Erythroblast (primary cell): ENCODE measurements at regions not wholly inside any gene's neighbourhood (a gene's known extent, or its start where the extent isn't known, plus 50 kb on each side); places are given as distances from the start of the nearest gene placed in this dataset.

Experiments
- GATA1 ChIP-seq: IDR thresholded peaks from 2 replicates; pipeline ENCODE4 v1.6.1; 2011; ENCODE audit warnings: low read depth, mild to moderate bottlenecking, control low read depth, low read length, moderate library complexity
- POLR2A ChIP-seq: IDR thresholded peaks from 2 replicates; pipeline ENCODE4 v1.6.1; 2011; ENCODE audit warnings: mild to moderate bottlenecking, low read length

- no peak for TF ChIP-seq POLR2A
- no peak for TF ChIP-seq GATA1
Measured at GRCh38 chr6:139819776-139820175, 445.3 kb upstream of the CITED2 start.
